SK-N-SH (cell line): ENCODE measurements at regions not wholly inside any gene's neighbourhood (a gene's known extent, or its start where the extent isn't known, plus 50 kb on each side); places are given as distances from the start of the nearest gene placed in this dataset.

ENCODE experiments used
- CTCF ChIA-PET: fragments of 300-600, 350-600 bp; formaldehyde crosslinking; extraction: SDS; loops from one replicate; lab custom pipeline; 2021; lab: Yijun Ruan, JAX
- POLR2A ChIA-PET: fragments of 350-600 bp; sonication (Branson Sonifier 250); formaldehyde crosslinking; extraction: SDS; loops from one replicate; lab custom pipeline; 2020; ENCODE audit warnings: antibody characterized with exemption, inconsistent platforms; lab: Yijun Ruan, JAX
- DNase-seq: peaks from one replicate; pipeline ENCODE4 v3.0.0; 2012
- H2AFZ ChIP-seq: fragments of 200-600 bp; sonication (generic); 2 replicates; pipeline ENCODE4 v1.8.1; 2016; ENCODE audit warnings: antibody characterized with exemption, mild to moderate bottlenecking, low read depth
- H3F3A ChIP-seq: fragments of 200-600 bp; sonication (generic); replicated peaks from 2 replicates; pipeline ENCODE3; 2016; ENCODE audit warnings: antibody characterized with exemption, mild to moderate bottlenecking; ENCODE audit not compliant: insufficient read depth
- H3K27ac ChIP-seq, 2 experiments: fragments of 200-500 bp in 1 of 2; fragments of 200-600 bp in 1 of 2; sonication (Bioruptor generic) in 1 of 2; sonication (generic), shearing (Covaris generic) in 1 of 2; 2 replicates each; pipeline versions ENCODE4 v1.5.1 to v1.6.1; 2014 to 2016; ENCODE audit warnings: low read depth in 2 of 2, inconsistent platforms in 1 of 2, low read length in 1 of 2, mild to moderate bottlenecking in 1 of 2, mixed read lengths in 1 of 2
- H3K27me3 ChIP-seq: fragments of 200-600 bp; sonication (generic), shearing (Covaris generic); 2 replicates; pipeline ENCODE4 v1.6.1; 2016; ENCODE audit warnings: mixed run types; ENCODE audit not compliant: insufficient read depth
- H3K36me3 ChIP-seq, 2 experiments: fragments of 200-500 bp in 1 of 2; fragments of 200-600 bp in 1 of 2; sonication (Bioruptor generic) in 1 of 2; sonication (generic) in 1 of 2; replicated peaks in 1 of 2; 2 replicates each; pipeline versions ENCODE3 to v1.5.1; 2014 to 2016; ENCODE audit warnings: low read length in 1 of 2, mild to moderate bottlenecking in 1 of 2; ENCODE audit not compliant: insufficient read depth in 2 of 2, control insufficient read depth in 1 of 2
- H3K4me1 ChIP-seq, 2 experiments: fragments of 200-500 bp in 1 of 2; fragments of 200-600 bp in 1 of 2; sonication (Bioruptor generic) in 1 of 2; sonication (generic), shearing (Covaris generic) in 1 of 2; 2 replicates each; pipeline versions ENCODE4 v1.5.1 to v1.6.1; 2014 to 2016; ENCODE audit warnings: low read depth in 1 of 2, low read length in 1 of 2, mixed run types in 1 of 2; ENCODE audit not compliant: insufficient read depth in 2 of 2, control insufficient read depth in 1 of 2
- H3K4me2 ChIP-seq: fragments of 200-600 bp; sonication (generic), shearing (Covaris generic); 2 replicates; pipeline ENCODE4 v1.6.1; 2017; ENCODE audit warnings: mixed run types
- H3K4me3 ChIP-seq, 2 experiments: fragments of 200-500 bp in 1 of 2; fragments of 200-600 bp in 1 of 2; sonication (Bioruptor generic) in 1 of 2; sonication (generic), shearing (Covaris generic) in 1 of 2; 2 replicates each; pipeline versions ENCODE4 v1.5.1 to v1.8.1; 2014 to 2016; ENCODE audit warnings: low read depth in 2 of 2, inconsistent platforms in 1 of 2, low read length in 1 of 2, mild to moderate bottlenecking in 1 of 2, mixed read lengths in 1 of 2, moderate library complexity in 1 of 2
- H3K79me2 ChIP-seq: fragments of 200-600 bp; sonication (generic); 2 replicates; pipeline ENCODE4 v1.8.1; 2017; ENCODE audit warnings: mild to moderate bottlenecking; ENCODE audit not compliant: insufficient read depth
- H3K9ac ChIP-seq: fragments of 200-600 bp; sonication (generic); 2 replicates; pipeline ENCODE4 v1.6.1; 2017; ENCODE audit warnings: mixed run types
- H3K9me2 ChIP-seq: fragments of 200-600 bp; sonication (generic); 2 replicates; pipeline ENCODE4 v1.6.1; 2017; ENCODE audit warnings: mixed run types
- H3K9me3 ChIP-seq: fragments of 200-600 bp; sonication (generic); 2 replicates; pipeline ENCODE4 v1.6.1; 2017; ENCODE audit warnings: mixed run types, mild to moderate bottlenecking, moderate library complexity
- H4K20me1 ChIP-seq: fragments of 200-600 bp; sonication (generic); 2 replicates; pipeline ENCODE4 v1.6.1; 2017; ENCODE audit warnings: mild to moderate bottlenecking, mixed run types; ENCODE audit not compliant: insufficient read depth
- CHD2 ChIP-seq: fragments of 150-350 bp; IDR thresholded peaks from 2 replicates; pipeline ENCODE4 v1.6.1; 2018; ENCODE audit warnings: low read length; ENCODE audit not compliant: partially characterized antibody
- FOXJ3 ChIP-seq: sonication (generic); formaldehyde crosslinking; IDR thresholded peaks from 2 replicates; pipeline ENCODE4 v1.5.1; 2020; ENCODE audit warnings: mild to moderate bottlenecking, missing genetic modification reagents
- FOXM1 ChIP-seq: IDR thresholded peaks from 2 replicates; pipeline ENCODE4 v1.4.0; 2012; ENCODE audit warnings: low read depth, mild to moderate bottlenecking
- GABPA ChIP-seq: IDR thresholded peaks from 2 replicates; pipeline ENCODE4 v1.4.0; 2012; ENCODE audit warnings: low read depth, mild to moderate bottlenecking
- GATA2 ChIP-seq: sonication (generic); formaldehyde crosslinking; IDR thresholded peaks from 2 replicates; pipeline ENCODE4 v1.5.0; 2020; ENCODE audit warnings: mild to moderate bottlenecking, missing genetic modification reagents
- JUND ChIP-seq: IDR thresholded peaks from 2 replicates; pipeline ENCODE4 v1.4.0; 2012
- MEF2A ChIP-seq: IDR thresholded peaks from 2 replicates; pipeline ENCODE4 v1.4.0; 2012; ENCODE audit warnings: low read depth, borderline replicate concordance
- MXI1 ChIP-seq: IDR thresholded peaks from 2 replicates; pipeline ENCODE4 v1.6.1; 2012; ENCODE audit warnings: mild to moderate bottlenecking, low read depth, low read length, improper control_type of control experiment
- NFIC ChIP-seq: IDR thresholded peaks from 2 replicates; pipeline ENCODE4 v1.4.0; 2012; ENCODE audit warnings: borderline replicate concordance
- NRF1 ChIP-seq: IDR thresholded peaks from 2 replicates; pipeline ENCODE4 v1.6.1; 2012; ENCODE audit warnings: low read depth, mild to moderate bottlenecking, low read length
- POLR2AphosphoS5 ChIP-seq: IDR thresholded peaks from 2 replicates; pipeline ENCODE4 v1.6.1; 2012; ENCODE audit warnings: low read depth, low read length
- RAD21 ChIP-seq: IDR thresholded peaks from 2 replicates; pipeline ENCODE4 v1.6.1; 2012; ENCODE audit warnings: mild to moderate bottlenecking, low read length
- RFX5 ChIP-seq: IDR thresholded peaks from 2 replicates; pipeline ENCODE4 v1.6.1; 2012; ENCODE audit warnings: mild to moderate bottlenecking, improper control_type of control experiment, low read length
- TCF12 ChIP-seq: IDR thresholded peaks from 2 replicates; pipeline ENCODE4 v1.4.0; 2012
- TEAD4 ChIP-seq: IDR thresholded peaks from 2 replicates; pipeline ENCODE4 v1.4.0; 2012; ENCODE audit warnings: mild to moderate bottlenecking, borderline replicate concordance; ENCODE audit not compliant: insufficient read depth
- WGBS: methylation state at CpG from one replicate; pipeline ENCODE4 v1.1.6; 2017; ENCODE audit warnings: low lambda C conversion rate; 5-methylcytosine and 5-hydroxymethylcytosine counted together
- TF ChIP-seq, protein P1 (sequence below): fragments of 150-350 bp; IDR thresholded peaks from 2 replicates; pipeline ENCODE4 v1.6.1; 2016; ENCODE audit warnings: mild to moderate bottlenecking, low read depth, low read length
- TF ChIP-seq, protein P2 (sequence below): IDR thresholded peaks from 2 replicates; pipeline ENCODE4 v1.4.0; 2012; ENCODE audit warnings: low read depth, borderline replicate concordance
- TF ChIP-seq, protein P3 (sequence below): IDR thresholded peaks from 2 replicates; pipeline ENCODE4; 2012
- TF ChIP-seq, protein P4 (sequence below): IDR thresholded peaks from 2 replicates; pipeline ENCODE4 v1.6.1; 2012; ENCODE audit warnings: mild to moderate bottlenecking, low read depth, low read length, moderate library complexity

DNA sequence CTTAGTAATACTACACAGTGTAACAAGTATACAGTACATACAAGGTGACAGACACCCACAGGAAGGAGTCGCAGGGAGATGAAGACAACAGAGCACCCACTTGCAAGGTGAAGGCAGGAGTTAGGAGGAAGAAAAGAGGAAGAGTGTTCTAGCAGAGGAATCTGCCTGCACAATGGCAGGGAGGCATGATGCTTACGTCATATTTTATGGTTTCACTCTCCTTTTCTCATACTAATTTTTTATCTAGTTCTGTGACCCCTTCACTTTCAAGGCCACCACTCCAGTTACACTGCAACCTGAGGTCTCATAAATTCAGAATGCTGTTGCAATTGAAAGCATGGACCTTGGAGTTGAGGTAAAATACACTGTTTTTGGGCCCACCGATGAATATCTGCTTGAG is 331.7 kb downstream of the MEIS1 start (continued):
- TF ChIP-seq, protein P1, sequence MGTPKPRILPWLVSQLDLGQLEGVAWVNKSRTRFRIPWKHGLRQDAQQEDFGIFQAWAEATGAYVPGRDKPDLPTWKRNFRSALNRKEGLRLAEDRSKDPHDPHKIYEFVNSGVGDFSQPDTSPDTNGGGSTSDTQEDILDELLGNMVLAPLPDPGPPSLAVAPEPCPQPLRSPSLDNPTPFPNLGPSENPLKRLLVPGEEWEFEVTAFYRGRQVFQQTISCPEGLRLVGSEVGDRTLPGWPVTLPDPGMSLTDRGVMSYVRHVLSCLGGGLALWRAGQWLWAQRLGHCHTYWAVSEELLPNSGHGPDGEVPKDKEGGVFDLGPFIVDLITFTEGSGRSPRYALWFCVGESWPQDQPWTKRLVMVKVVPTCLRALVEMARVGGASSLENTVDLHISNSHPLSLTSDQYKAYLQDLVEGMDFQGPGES = no peak

DNA sequence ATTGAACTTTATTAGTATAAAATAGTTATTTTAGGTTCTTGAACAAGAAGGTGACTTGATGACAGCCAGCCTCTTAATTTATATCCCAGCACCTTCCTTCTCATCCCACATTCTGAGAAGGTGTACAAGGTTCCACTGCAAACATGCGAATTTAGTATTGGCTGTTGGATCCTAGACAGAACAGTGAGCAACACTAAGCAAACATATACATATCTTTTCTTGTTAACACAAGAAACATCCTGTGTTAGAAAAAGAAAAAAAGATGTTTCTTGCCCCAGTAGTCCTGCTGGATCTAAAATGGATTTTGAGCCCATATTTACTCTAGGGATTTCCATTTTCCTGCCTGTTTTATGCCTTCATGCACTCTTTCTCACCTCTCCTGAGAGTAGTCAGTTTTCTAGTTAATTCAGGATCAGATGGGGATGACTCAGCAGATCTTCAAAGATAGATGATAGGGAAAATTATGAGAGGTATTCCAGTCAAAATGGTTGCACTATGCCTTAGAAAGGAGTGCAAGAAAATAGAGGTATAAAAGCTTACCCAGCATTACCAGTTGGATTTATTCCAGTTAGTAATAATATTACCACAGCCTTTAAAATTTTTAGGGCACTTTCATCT is 336.5 kb downstream of the MEIS1 start:
- ChIA-PET POLR2A (no interaction called here), CTCF (no interaction called here)
- 60% methylated on average over 1 of the region's 1 CpG for WGBS
- no peak overlapping the region for H3K9ac ChIP-seq
- no peak for DNase-seq
- no peaks in the 10 kb centered on the region for H3K9me2 ChIP-seq
- no peak overlapping the region for H2AFZ ChIP-seq
- no peaks in the 10 kb centered on the region for H3K27me3 ChIP-seq
- H3K4me3 ChIP-seq = no peak overlapping the region
- no peaks in the 10 kb centered on the region for H3K9me3 ChIP-seq
- no peaks in the 10 kb centered on the region for H4K20me1 ChIP-seq
- H3K36me3 ChIP-seq = no peaks in the 10 kb centered on the region
- H3K79me2 ChIP-seq = no peaks in the 10 kb centered on the region
- H3K27ac ChIP-seq = no peak overlapping the region
- TF ChIP-seq GABPA (no peak), POLR2AphosphoS5 (no peak), FOXJ3 (CRISPR knock-in tag) (no peak), GATA2 (CRISPR knock-in tag) (no peak), TEAD4 (no peak), MXI1 (no peak), NRF1 (no peak), FOXM1 (no peak), NFIC (no peak), RAD21 (no peak), JUND (no peak), MEF2A (no peak), CHD2 (no peak), TCF12 (no peak), RFX5 (no peak)
- TF ChIP-seq, protein P2, sequence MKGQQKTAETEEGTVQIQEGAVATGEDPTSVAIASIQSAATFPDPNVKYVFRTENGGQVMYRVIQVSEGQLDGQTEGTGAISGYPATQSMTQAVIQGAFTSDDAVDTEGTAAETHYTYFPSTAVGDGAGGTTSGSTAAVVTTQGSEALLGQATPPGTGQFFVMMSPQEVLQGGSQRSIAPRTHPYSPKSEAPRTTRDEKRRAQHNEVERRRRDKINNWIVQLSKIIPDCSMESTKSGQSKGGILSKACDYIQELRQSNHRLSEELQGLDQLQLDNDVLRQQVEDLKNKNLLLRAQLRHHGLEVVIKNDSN = no peak
- TF ChIP-seq, protein P3, sequence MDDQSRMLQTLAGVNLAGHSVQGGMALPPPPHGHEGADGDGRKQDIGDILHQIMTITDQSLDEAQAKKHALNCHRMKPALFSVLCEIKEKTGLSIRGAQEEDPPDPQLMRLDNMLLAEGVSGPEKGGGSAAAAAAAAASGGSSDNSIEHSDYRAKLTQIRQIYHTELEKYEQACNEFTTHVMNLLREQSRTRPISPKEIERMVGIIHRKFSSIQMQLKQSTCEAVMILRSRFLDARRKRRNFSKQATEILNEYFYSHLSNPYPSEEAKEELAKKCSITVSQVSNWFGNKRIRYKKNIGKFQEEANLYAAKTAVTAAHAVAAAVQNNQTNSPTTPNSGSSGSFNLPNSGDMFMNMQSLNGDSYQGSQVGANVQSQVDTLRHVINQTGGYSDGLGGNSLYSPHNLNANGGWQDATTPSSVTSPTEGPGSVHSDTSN = no peak
- TF ChIP-seq, protein P1 = no peak
- TF ChIP-seq, protein P4, sequence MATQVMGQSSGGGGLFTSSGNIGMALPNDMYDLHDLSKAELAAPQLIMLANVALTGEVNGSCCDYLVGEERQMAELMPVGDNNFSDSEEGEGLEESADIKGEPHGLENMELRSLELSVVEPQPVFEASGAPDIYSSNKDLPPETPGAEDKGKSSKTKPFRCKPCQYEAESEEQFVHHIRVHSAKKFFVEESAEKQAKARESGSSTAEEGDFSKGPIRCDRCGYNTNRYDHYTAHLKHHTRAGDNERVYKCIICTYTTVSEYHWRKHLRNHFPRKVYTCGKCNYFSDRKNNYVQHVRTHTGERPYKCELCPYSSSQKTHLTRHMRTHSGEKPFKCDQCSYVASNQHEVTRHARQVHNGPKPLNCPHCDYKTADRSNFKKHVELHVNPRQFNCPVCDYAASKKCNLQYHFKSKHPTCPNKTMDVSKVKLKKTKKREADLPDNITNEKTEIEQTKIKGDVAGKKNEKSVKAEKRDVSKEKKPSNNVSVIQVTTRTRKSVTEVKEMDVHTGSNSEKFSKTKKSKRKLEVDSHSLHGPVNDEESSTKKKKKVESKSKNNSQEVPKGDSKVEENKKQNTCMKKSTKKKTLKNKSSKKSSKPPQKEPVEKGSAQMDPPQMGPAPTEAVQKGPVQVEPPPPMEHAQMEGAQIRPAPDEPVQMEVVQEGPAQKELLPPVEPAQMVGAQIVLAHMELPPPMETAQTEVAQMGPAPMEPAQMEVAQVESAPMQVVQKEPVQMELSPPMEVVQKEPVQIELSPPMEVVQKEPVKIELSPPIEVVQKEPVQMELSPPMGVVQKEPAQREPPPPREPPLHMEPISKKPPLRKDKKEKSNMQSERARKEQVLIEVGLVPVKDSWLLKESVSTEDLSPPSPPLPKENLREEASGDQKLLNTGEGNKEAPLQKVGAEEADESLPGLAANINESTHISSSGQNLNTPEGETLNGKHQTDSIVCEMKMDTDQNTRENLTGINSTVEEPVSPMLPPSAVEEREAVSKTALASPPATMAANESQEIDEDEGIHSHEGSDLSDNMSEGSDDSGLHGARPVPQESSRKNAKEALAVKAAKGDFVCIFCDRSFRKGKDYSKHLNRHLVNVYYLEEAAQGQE = no peak
- peaks cover 0 to 4% of the 10 kb centered on the region in 2 experiments; a peak in 2 of 4 replicates for H3K4me1 ChIP-seq
- H3K4me2 ChIP-seq = no peak overlapping the region
- no peaks in the 10 kb centered on the region for H3F3A ChIP-seq
